ENCODE measurements at regions not wholly inside any gene's neighbourhood (a gene's known extent, or its start where the extent isn't known, plus 50 kb on each side); places are given as distances from the start of the nearest gene placed in this dataset.

- 100% methylated on average over 2 of the region's 2 CpGs for WGBS (ENCODE audit: insufficient coverage)
- peaks cover 0 to 6% (median 3%) of the 10 kb centered on the region in 7 donors for H3K9me3 Mint-ChIP-seq
- Histone ChIP-seq H3K4me2 (replicated peaks; ENCODE audit: extremely low read depth, low read length, poor library complexity, severe bottlenecking) (no peak overlapping the region), H3K27ac (ENCODE audit: low read depth in 1 of 2, low read length in 2 of 2) (no peak overlapping the region), H3K4me1 (ENCODE audit: control insufficient read depth in 1 of 2, insufficient read depth in 2 of 2, low read length in 2 of 2) (no peaks in the 10 kb centered on the region), H3K27me3 (ENCODE audit: control insufficient read depth in 2 of 2, insufficient read depth in 2 of 2, low read length in 2 of 2) (no peaks in the 10 kb centered on the region), H3K4me3 (replicated peaks in 1 of 3; ENCODE audit: low read depth in 2 of 3, low read length in 3 of 3) (no peak overlapping the region), H3K9me3 (replicated peaks in 1 of 2; ENCODE audit: control insufficient read depth in 1 of 2, insufficient read depth in 1 of 2, low read length in 2 of 2) (peaks cover 0 to 5% of the 10 kb centered on the region in 2 donors), H3K36me3 (replicated peaks in 1 of 2; ENCODE audit: control insufficient read depth in 1 of 2, insufficient read depth in 2 of 2, low read length in 2 of 2) (no peaks in the 10 kb centered on the region), H4K20me1 (ENCODE audit: insufficient read depth, low read length) (no peaks in the 10 kb centered on the region), H3K9ac (ENCODE audit: insufficient read depth, low read length, poor library complexity, severe bottlenecking) (no peak overlapping the region), H2AFZ (ENCODE audit: insufficient read depth, low read depth, low read length, poor library complexity, severe bottlenecking) (no peak overlapping the region), H3K79me2 (ENCODE audit: insufficient read depth, low read length) (no peaks in the 10 kb centered on the region)
- no peak overlapping the region for H3K4me3 Mint-ChIP-seq
- no peaks in the 10 kb centered on the region for H3K4me1 Mint-ChIP-seq
- H3K27ac Mint-ChIP-seq: peak overlapping the region in 1 of 7 donors; percentile 32
- intact Hi-C loops (cut with micrococcal nuclease): no loop called here
- H3K36me3 Mint-ChIP-seq: no peaks in the 10 kb centered on the region
- peaks cover 0 to 5% (median 2%) of the 10 kb centered on the region in 3 donors for H3K27me3 Mint-ChIP-seq (ENCODE audit: low read depth in 3 of 3)
- DNase-seq: no peak
- TF ChIP-seq CTCF (IDR thresholded peaks at IDR 0.05): no peak
These were observed 532.7 kb downstream of the BCKDHB start for GRCh38 chr6:80639181-80639629.

GRCh38 chr6:80638213-80639055 is 532.0 kb downstream of the BCKDHB start:
- Histone ChIP-seq H3K4me3 (replicated peaks in 1 of 3; ENCODE audit: low read depth in 2 of 3, low read length in 3 of 3) (no peak overlapping the region), H2AFZ (ENCODE audit: insufficient read depth, low read depth, low read length, poor library complexity, severe bottlenecking) (no peak overlapping the region), H3K9ac (ENCODE audit: insufficient read depth, low read length, poor library complexity, severe bottlenecking) (no peak overlapping the region), H3K4me1 (ENCODE audit: control insufficient read depth in 1 of 2, insufficient read depth in 2 of 2, low read length in 2 of 2) (no peaks in the 10 kb centered on the region), H3K79me2 (ENCODE audit: insufficient read depth, low read length) (no peaks in the 10 kb centered on the region), H3K27me3 (ENCODE audit: control insufficient read depth in 2 of 2, insufficient read depth in 2 of 2, low read length in 2 of 2) (no peaks in the 10 kb centered on the region), H4K20me1 (ENCODE audit: insufficient read depth, low read length) (no peaks in the 10 kb centered on the region), H3K27ac (ENCODE audit: low read depth in 1 of 2, low read length in 2 of 2) (no peak overlapping the region), H3K36me3 (replicated peaks in 1 of 2; ENCODE audit: control insufficient read depth in 1 of 2, insufficient read depth in 2 of 2, low read length in 2 of 2) (no peaks in the 10 kb centered on the region), H3K4me2 (replicated peaks; ENCODE audit: extremely low read depth, low read length, poor library complexity, severe bottlenecking) (no peak overlapping the region), H3K9me3 (replicated peaks in 1 of 2; ENCODE audit: control insufficient read depth in 1 of 2, insufficient read depth in 1 of 2, low read length in 2 of 2) (peaks cover 0 to 5% of the 10 kb centered on the region in 2 donors)
- Mint-ChIP-seq H3K27ac (peak overlapping the region in 1 of 7 donors; percentile 35), H3K9me3 (peaks cover 0 to 6% (median 3%) of the 10 kb centered on the region in 7 donors), H3K4me3 (no peak overlapping the region), H3K27me3 (ENCODE audit: low read depth in 3 of 3) (peaks cover 2 to 5% (median 2%) of the 10 kb centered on the region in 3 donors), H3K36me3 (no peaks in the 10 kb centered on the region), H3K4me1 (no peaks in the 10 kb centered on the region)
- intact Hi-C loops (cut with micrococcal nuclease): no loop called here
- no peak for TF ChIP-seq CTCF (IDR thresholded peaks at IDR 0.05)
- DNase-seq: peak; percentile 21 to 71 (median 33)
- WGBS (ENCODE audit: insufficient coverage): no CpG with 5 or more reads among the region's 9 CpGs

Measured in CD14-positive monocyte (primary cell).